ENCODE measurements at regions not wholly inside any gene's neighbourhood (a gene's known extent, or its start where the extent isn't known, plus 50 kb on each side); places are given as distances from the start of the nearest gene placed in this dataset.

- in situ Hi-C loops (cut with HindIII; ENCODE audit: extremely low pct_ligation_motif_present, low pct_unique_long_range_greater_than_20kb) = loop anchor here (25.0 kb wide), 2 partner anchors 179 to 929 kb away; no protein-coding TSS in a partner anchor
- no peak overlapping the region for H3K9ac ChIP-seq (ENCODE audit: insufficient read depth, low read depth, low read length)
- H3K4me2 ChIP-seq (ENCODE audit: low read depth, low read length) = no peak overlapping the region
- no peak for DNase-seq (ENCODE audit: low spot score)
- no TSS peak for BruUV-seq (replicated peaks)
- no peak overlapping the region for H2AFZ ChIP-seq (ENCODE audit: low read length)
- FAIRE-seq = no peak
- WGBS (ENCODE audit: low lambda C conversion rate) = 2% methylated on average over 5 of the region's 5 CpGs
- H3K27ac ChIP-seq (ENCODE audit: extremely low read length, insufficient read depth, low read length) = no peak overlapping the region
- H3K79me2 ChIP-seq (ENCODE audit: insufficient read depth, low read length) = no peaks in the 10 kb centered on the region
- no peaks in the 10 kb centered on the region; the same call in 1 of the 2 replicates for H4K20me1 ChIP-seq (ENCODE audit: insufficient read depth, low read length)
- H3K9me3 ChIP-seq (ENCODE audit: low read length) = no peaks in the 10 kb centered on the region
- H3K4me3 ChIP-seq (replicated peaks in 1 of 3; ENCODE audit: insufficient read depth in 1 of 3, low read depth in 2 of 3, low read length in 3 of 3) = no peak overlapping the region
- H3K27me3 ChIP-seq (ENCODE audit: control insufficient read depth in 1 of 2, insufficient read depth in 2 of 2, low read length in 2 of 2) = no peaks in the 10 kb centered on the region; a peak in 1 of 5 replicates
- ATAC-seq = no peak
- ChIA-PET CTCF (ENCODE audit: low intra/inter-chr PET ratio, low total read pairs) (no interaction called here), POLR2A (no interaction called here)
- TF ChIP-seq HDAC6 (IDR thresholded peaks at IDR 0.05; ENCODE audit: low read depth, low read length) (no peak), SIX1 (CRISPR knock-in tag; IDR thresholded peaks at IDR 0.05; ENCODE audit: borderline replicate concordance) (no peak), JUNB (CRISPR knock-in tag; IDR thresholded peaks at IDR 0.05; ENCODE audit: borderline replicate concordance) (no peak), FOXK2 (IDR thresholded peaks at IDR 0.05) (no peak), PAX8 (CRISPR knock-in tag; IDR thresholded peaks at IDR 0.05; ENCODE audit: borderline replicate concordance) (no peak), ZSCAN9 (CRISPR knock-in tag; IDR thresholded peaks at IDR 0.05; ENCODE audit: borderline replicate concordance) (no peak), SIX4 (CRISPR knock-in tag; IDR thresholded peaks at IDR 0.05) (no peak), JUN (CRISPR knock-in tag; IDR thresholded peaks at IDR 0.05) (no peak), REXO4 (CRISPR knock-in tag; IDR thresholded peaks at IDR 0.05; ENCODE audit: borderline replicate concordance) (no peak), HOXA7 (CRISPR knock-in tag; IDR thresholded peaks at IDR 0.05) (no peak), BRF2 (CRISPR knock-in tag; IDR thresholded peaks at IDR 0.05) (no peak), ZNF33A (CRISPR knock-in tag; IDR thresholded peaks at IDR 0.05; ENCODE audit: borderline replicate concordance) (no peak), ZNF740 (CRISPR knock-in tag; IDR thresholded peaks at IDR 0.05) (no peak), ZNF879 (CRISPR knock-in tag; IDR thresholded peaks at IDR 0.05) (no peak), ZHX1 (CRISPR knock-in tag; IDR thresholded peaks at IDR 0.05; ENCODE audit: low read depth) (no peak)
- H3K4me1 ChIP-seq (ENCODE audit: insufficient read depth, low read length) = no peaks in the 10 kb centered on the region
- intact Hi-C loops (cut with micrococcal nuclease; ENCODE audit: unreplicated experiment) = loop anchor here (10.0 kb wide), 1 partner anchor 112 kb away; no protein-coding TSS in a partner anchor
- no peaks in the 10 kb centered on the region for H3K36me3 ChIP-seq (replicated peaks in 1 of 2; ENCODE audit: control insufficient read depth in 1 of 2, insufficient read depth in 2 of 2, low read length in 2 of 2)
Measured at GRCh38 chr6:76866091-76866915, 597.0 kb downstream of the HTR1B start.

Measured in HepG2 (cell line).